ENCODE measurements at regions not wholly inside any gene's neighbourhood (a gene's known extent, or its start where the extent isn't known, plus 50 kb on each side); places are given as distances from the start of the nearest gene placed in this dataset.

- Histone ChIP-seq H3K9me2 (no peaks in the 10 kb centered on the region), H3K27ac (ENCODE audit: low read depth in 2 of 2, low read length in 1 of 2) (no peak overlapping the region), H3K4me3 (ENCODE audit: low read depth in 2 of 2, low read length in 1 of 2) (no peak overlapping the region), H3F3A (replicated peaks; ENCODE audit: insufficient read depth) (no peaks in the 10 kb centered on the region), H3K36me3 (replicated peaks in 1 of 2; ENCODE audit: control insufficient read depth in 1 of 2, insufficient read depth in 2 of 2, low read length in 1 of 2) (no peaks in the 10 kb centered on the region), H3K4me2 (no peak overlapping the region), H3K79me2 (ENCODE audit: insufficient read depth) (no peaks in the 10 kb centered on the region), H3K9ac (no peak overlapping the region), H2AFZ (ENCODE audit: low read depth) (no peak overlapping the region), H3K9me3 (no peaks in the 10 kb centered on the region), H3K27me3 (ENCODE audit: insufficient read depth) (no peaks in the 10 kb centered on the region), H4K20me1 (ENCODE audit: insufficient read depth) (no peaks in the 10 kb centered on the region), H3K4me1 (ENCODE audit: control insufficient read depth in 1 of 2, insufficient read depth in 2 of 2, low read depth in 1 of 2, low read length in 1 of 2) (no peaks in the 10 kb centered on the region)
- ChIA-PET CTCF (interaction anchor here (1.0 kb wide), 1 partner anchor 145 kb away, joined by 4 read pairs; no protein-coding TSS in a partner anchor), POLR2A (no interaction called here)
- TF ChIP-seq, protein P1, sequence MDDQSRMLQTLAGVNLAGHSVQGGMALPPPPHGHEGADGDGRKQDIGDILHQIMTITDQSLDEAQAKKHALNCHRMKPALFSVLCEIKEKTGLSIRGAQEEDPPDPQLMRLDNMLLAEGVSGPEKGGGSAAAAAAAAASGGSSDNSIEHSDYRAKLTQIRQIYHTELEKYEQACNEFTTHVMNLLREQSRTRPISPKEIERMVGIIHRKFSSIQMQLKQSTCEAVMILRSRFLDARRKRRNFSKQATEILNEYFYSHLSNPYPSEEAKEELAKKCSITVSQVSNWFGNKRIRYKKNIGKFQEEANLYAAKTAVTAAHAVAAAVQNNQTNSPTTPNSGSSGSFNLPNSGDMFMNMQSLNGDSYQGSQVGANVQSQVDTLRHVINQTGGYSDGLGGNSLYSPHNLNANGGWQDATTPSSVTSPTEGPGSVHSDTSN (IDR thresholded peaks at IDR 0.05) = no peak
- TF ChIP-seq YY1 (IDR thresholded peaks at IDR 0.05; ENCODE audit: low read depth) (no peak), ELF1 (IDR thresholded peaks at IDR 0.05) (no peak), SMC3 (IDR thresholded peaks at IDR 0.05; ENCODE audit: low read depth, low read length) (no peak), EP300 (IDR thresholded peaks at IDR 0.05; ENCODE audit: borderline replicate concordance in 1 of 2, low read depth in 1 of 2, low read length in 1 of 2) (no peak), RAD21 (IDR thresholded peaks at IDR 0.05; ENCODE audit: low read length) (no peak), CHD2 (IDR thresholded peaks at IDR 0.05; ENCODE audit: low read length, partially characterized antibody) (no peak), TCF12 (IDR thresholded peaks at IDR 0.05) (no peak), RCOR1 (IDR thresholded peaks at IDR 0.05; ENCODE audit: low read length) (no peak), TEAD4 (IDR thresholded peaks at IDR 0.05; ENCODE audit: borderline replicate concordance, insufficient read depth) (no peak), USF2 (IDR thresholded peaks at IDR 0.05; ENCODE audit: borderline replicate concordance, low read depth, low read length) (no peak), RXRA (IDR thresholded peaks at IDR 0.05; ENCODE audit: borderline replicate concordance, low read depth) (no peak), TAF1 (IDR thresholded peaks at IDR 0.05; ENCODE audit: borderline replicate concordance, low read depth, low read length) (no peak), FOSL2 (IDR thresholded peaks at IDR 0.05; ENCODE audit: borderline replicate concordance, low read depth) (no peak), RFX5 (IDR thresholded peaks at IDR 0.05; ENCODE audit: low read length) (no peak), POLR2AphosphoS5 (IDR thresholded peaks at IDR 0.05; ENCODE audit: low read depth, low read length) (no peak)
- TF ChIP-seq, protein P2, sequence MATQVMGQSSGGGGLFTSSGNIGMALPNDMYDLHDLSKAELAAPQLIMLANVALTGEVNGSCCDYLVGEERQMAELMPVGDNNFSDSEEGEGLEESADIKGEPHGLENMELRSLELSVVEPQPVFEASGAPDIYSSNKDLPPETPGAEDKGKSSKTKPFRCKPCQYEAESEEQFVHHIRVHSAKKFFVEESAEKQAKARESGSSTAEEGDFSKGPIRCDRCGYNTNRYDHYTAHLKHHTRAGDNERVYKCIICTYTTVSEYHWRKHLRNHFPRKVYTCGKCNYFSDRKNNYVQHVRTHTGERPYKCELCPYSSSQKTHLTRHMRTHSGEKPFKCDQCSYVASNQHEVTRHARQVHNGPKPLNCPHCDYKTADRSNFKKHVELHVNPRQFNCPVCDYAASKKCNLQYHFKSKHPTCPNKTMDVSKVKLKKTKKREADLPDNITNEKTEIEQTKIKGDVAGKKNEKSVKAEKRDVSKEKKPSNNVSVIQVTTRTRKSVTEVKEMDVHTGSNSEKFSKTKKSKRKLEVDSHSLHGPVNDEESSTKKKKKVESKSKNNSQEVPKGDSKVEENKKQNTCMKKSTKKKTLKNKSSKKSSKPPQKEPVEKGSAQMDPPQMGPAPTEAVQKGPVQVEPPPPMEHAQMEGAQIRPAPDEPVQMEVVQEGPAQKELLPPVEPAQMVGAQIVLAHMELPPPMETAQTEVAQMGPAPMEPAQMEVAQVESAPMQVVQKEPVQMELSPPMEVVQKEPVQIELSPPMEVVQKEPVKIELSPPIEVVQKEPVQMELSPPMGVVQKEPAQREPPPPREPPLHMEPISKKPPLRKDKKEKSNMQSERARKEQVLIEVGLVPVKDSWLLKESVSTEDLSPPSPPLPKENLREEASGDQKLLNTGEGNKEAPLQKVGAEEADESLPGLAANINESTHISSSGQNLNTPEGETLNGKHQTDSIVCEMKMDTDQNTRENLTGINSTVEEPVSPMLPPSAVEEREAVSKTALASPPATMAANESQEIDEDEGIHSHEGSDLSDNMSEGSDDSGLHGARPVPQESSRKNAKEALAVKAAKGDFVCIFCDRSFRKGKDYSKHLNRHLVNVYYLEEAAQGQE (IDR thresholded peaks at IDR 0.05; ENCODE audit: low read depth, low read length) = no peak
- TF ChIP-seq, protein P3, sequence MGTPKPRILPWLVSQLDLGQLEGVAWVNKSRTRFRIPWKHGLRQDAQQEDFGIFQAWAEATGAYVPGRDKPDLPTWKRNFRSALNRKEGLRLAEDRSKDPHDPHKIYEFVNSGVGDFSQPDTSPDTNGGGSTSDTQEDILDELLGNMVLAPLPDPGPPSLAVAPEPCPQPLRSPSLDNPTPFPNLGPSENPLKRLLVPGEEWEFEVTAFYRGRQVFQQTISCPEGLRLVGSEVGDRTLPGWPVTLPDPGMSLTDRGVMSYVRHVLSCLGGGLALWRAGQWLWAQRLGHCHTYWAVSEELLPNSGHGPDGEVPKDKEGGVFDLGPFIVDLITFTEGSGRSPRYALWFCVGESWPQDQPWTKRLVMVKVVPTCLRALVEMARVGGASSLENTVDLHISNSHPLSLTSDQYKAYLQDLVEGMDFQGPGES (IDR thresholded peaks at IDR 0.05; ENCODE audit: low read depth, low read length) = no peak
- TF ChIP-seq, protein P4, sequence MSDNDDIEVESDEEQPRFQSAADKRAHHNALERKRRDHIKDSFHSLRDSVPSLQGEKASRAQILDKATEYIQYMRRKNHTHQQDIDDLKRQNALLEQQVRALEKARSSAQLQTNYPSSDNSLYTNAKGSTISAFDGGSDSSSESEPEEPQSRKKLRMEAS (IDR thresholded peaks at IDR 0.05; ENCODE audit: low read depth) = no peak
- no peak for DNase-seq
- 83% methylated on average over 5 of the region's 5 CpGs for WGBS (ENCODE audit: low lambda C conversion rate)
Measured at GRCh38 chr9:105118636-105119035, 125.8 kb upstream of the SLC44A1 start.
